ENCODE measurements at regions not wholly inside any gene's neighbourhood (a gene's known extent, or its start where the extent isn't known, plus 50 kb on each side); places are given as distances from the start of the nearest gene placed in this dataset.

DNA sequence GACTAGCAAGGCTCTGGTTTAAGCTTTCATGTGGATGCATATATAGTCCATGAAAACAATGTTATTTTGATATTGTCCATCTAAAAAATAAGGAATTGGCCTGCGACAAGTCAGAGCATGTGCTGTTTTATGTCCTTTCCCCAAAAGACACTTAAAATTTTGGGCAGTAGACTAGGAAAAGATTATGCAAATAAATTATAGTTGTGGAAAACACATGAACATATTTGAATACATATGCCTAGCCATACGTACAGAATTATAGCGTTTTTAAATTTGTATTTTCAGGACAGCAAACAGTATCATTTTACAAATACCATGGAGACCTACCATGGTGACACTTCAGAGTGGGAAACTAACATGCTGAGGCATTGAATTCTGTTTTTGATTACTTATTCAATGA is 113.8 kb upstream of the SLC5A12 start:
- Histone ChIP-seq H3K4me1 (no peaks in the 10 kb centered on the region), H3K9me3 (no peaks in the 10 kb centered on the region), H3K27me3 (no peaks in the 10 kb centered on the region), H3K4me3 (no peak overlapping the region), H3K36me3 (no peaks in the 10 kb centered on the region), H3K27ac (no peak overlapping the region)
- intact Hi-C loops (cut with DNase I): no loop called here
- ATAC-seq (no peak), FAIRE-seq (no peak), DNase-seq (no peak)
- 80 to 84% methylated on average over 3 of the region's 3 CpGs for WGBS, 2 donors
- TF ChIP-seq, protein P1, sequence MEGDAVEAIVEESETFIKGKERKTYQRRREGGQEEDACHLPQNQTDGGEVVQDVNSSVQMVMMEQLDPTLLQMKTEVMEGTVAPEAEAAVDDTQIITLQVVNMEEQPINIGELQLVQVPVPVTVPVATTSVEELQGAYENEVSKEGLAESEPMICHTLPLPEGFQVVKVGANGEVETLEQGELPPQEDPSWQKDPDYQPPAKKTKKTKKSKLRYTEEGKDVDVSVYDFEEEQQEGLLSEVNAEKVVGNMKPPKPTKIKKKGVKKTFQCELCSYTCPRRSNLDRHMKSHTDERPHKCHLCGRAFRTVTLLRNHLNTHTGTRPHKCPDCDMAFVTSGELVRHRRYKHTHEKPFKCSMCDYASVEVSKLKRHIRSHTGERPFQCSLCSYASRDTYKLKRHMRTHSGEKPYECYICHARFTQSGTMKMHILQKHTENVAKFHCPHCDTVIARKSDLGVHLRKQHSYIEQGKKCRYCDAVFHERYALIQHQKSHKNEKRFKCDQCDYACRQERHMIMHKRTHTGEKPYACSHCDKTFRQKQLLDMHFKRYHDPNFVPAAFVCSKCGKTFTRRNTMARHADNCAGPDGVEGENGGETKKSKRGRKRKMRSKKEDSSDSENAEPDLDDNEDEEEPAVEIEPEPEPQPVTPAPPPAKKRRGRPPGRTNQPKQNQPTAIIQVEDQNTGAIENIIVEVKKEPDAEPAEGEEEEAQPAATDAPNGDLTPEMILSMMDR (IDR thresholded peaks at IDR 0.05): no peak

- DNase-seq: no peak
These were observed 115.3 kb upstream of the SLC5A12 start for GRCh38 chr11:26837154-26837553.

DNA sequence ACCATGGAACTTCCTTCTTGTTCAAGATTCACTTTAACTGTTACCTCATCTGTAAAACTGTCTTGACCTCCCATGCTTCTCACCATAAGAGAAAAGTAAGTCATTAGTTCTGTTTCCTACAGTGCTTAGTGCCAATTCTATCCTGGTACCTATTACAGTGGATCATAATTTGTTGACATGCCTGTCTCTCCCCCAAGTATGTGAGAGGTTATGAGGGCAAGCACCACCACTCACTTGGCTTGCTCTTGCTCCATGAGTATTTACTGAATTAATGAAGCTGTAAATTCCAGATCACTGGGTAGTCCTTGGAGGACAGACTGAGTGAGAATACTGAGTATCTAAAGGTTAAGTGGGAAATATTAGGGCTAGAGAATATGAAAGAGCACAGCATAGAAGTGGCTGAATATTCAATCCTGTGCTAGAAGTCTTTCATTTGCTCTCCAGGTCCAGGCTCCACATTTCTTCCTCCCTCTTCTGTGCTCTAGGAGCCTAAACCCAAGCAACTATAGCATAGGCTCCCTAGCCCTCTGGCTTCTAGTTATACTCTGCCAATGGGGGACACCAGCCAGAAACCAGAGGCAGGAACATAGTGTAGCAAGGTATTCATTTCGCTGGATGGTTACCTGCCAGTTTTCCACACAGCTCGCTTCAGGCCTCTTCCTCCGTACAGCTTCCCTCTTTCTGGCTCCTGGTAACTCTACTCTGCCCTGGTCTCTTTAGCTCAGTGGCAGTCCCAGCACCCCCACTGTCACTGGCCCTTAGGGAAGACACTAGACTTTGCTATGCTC is 118.2 kb upstream of the SLC5A12 start:
- Histone ChIP-seq H3K36me3 (no peaks in the 10 kb centered on the region), H3K4me3 (no peak overlapping the region), H3K27me3 (no peaks in the 10 kb centered on the region), H3K4me1 (no peaks in the 10 kb centered on the region), H3K9me3 (no peaks in the 10 kb centered on the region), H3K27ac (no peak overlapping the region)
- WGBS, 2 donors: 87 to 96% methylated on average over 3 of the region's 3 CpGs
- intact Hi-C loops (cut with DNase I): no loop called here
- no peak for FAIRE-seq
- DNase-seq: no peak
- no peak for ATAC-seq
- TF ChIP-seq, protein P1 (IDR thresholded peaks at IDR 0.05): no peak

More at GRCh38 chr11:26837154-26837553, 115.3 kb upstream of the SLC5A12 start:
- Histone ChIP-seq H3K4me1 (no peaks in the 10 kb centered on the region), H3K27me3 (no peaks in the 10 kb centered on the region), H3K27ac (no peak overlapping the region), H3K9me3 (no peaks in the 10 kb centered on the region), H3K4me3 (no peak overlapping the region), H3K36me3 (no peaks in the 10 kb centered on the region)
- ATAC-seq (no peak), FAIRE-seq (no peak)
- 73 to 82% methylated on average over 2 of the region's 2 CpGs for WGBS, 2 donors
- TF ChIP-seq, protein P1 (IDR thresholded peaks at IDR 0.05): no peak
- intact Hi-C loops (cut with DNase I): no loop called here

DNA sequence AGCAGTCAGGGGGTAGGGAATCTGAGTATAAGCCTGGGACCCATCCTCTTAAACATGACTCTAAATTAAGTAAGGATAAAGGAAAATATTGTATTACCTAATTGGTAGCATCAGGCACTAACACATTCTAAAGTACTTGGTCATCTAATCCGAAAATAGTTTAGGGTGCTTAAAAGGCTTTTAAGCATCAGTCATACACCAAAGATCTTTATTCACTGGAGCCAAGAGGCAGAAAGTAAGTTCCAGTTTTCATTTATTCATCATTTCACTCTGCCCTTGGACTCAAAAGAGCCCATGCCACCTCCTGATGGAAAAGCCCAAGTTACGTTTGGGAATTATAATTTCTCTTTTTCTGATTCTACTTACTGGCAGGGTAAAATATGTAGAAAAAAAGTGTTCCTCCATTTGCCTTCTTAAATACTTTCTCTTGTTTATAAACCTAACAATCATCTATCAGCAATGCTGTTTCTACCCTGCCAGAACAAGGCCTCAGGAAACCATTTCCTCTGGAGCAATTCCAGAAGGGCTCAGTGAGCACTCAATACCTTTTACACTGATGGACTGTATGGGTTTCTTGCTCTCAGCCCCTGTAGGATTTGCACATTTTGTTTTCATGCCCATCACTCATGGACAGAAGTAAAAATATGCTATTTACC is 120.1 kb upstream of the SLC5A12 start:
- 62 to 63% methylated on average over 2 of the region's 2 CpGs for WGBS, 2 donors
- Histone ChIP-seq H3K27ac (no peak overlapping the region), H3K4me3 (no peak overlapping the region), H3K27me3 (no peaks in the 10 kb centered on the region), H3K9me3 (no peaks in the 10 kb centered on the region), H3K4me1 (no peaks in the 10 kb centered on the region), H3K36me3 (no peaks in the 10 kb centered on the region)
- intact Hi-C loops (cut with DNase I): no loop called here
- FAIRE-seq: no peak
- TF ChIP-seq, protein P1 (IDR thresholded peaks at IDR 0.05): no peak
- no peak for ATAC-seq
- DNase-seq: no peak
